PFSK-1 (cell line): ENCODE measurements at regions not wholly inside any gene's neighbourhood (a gene's known extent, or its start where the extent isn't known, plus 50 kb on each side); places are given as distances from the start of the nearest gene placed in this dataset.

Experiments
- FOXP2 ChIP-seq: optimal IDR thresholded peaks from 2 replicates; pipeline ENCODE3; 2011; ENCODE audit warnings: borderline replicate concordance, control low read depth, inconsistent platforms; ENCODE audit not compliant: insufficient read depth; ENCODE audit errors: extremely low read length, extremely low read depth
- POLR2AphosphoS5 ChIP-seq: IDR thresholded peaks from 2 replicates; pipeline ENCODE4 v1.6.1; 2012; ENCODE audit warnings: low read depth, mild to moderate bottlenecking, control low read depth, low read length, moderate library complexity
- REST ChIP-seq, 2 experiments: IDR thresholded peaks; 2 replicates each; pipeline versions ENCODE4 v1.6.1 to v1.8.0; 2011 to 2012; ENCODE audit warnings: low read depth in 2 of 2, low read length in 2 of 2, control low read depth in 1 of 2, inconsistent platforms in 1 of 2, mild to moderate bottlenecking in 1 of 2, moderate library complexity in 1 of 2; ENCODE audit not compliant: insufficient read depth in 1 of 2
- SIN3A ChIP-seq: IDR thresholded peaks from 2 replicates; pipeline ENCODE4 v1.6.1; 2012; ENCODE audit warnings: mild to moderate bottlenecking, low read length, moderate library complexity, borderline replicate concordance; ENCODE audit not compliant: insufficient read depth
- TAF1 ChIP-seq: IDR thresholded peaks from 2 replicates; pipeline ENCODE4 v1.6.1; 2012; ENCODE audit warnings: low read length, control low read depth, borderline replicate concordance; ENCODE audit not compliant: insufficient read depth

DNA sequence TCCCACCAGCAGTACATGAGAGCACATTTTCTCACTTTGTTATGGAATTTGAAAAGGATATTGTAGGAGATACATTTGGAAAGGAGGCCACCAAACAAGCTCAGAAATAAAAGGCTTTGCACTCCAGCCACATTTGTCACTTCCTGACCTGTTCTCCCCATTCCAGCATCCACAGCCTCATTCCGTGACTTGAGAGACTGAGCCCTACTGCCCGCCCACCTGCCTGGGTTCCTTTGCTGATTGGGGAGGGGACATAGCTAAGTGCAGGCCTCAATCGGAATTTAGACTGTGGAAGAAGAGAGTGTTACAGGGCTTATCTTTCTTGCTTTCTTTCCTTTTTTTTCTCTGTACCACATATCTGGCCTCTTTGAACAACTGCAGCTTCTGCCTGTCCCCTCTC, 735.4 kb upstream of the TMEM132C start:
- TF ChIP-seq TAF1 (no peak), POLR2AphosphoS5 (no peak), REST (IDR thresholded peaks at IDR 0.05; ENCODE audit: insufficient read depth in 1 of 2, low read depth in 2 of 2, low read length in 2 of 2) (no peak), SIN3A (no peak), FOXP2 (no peak)

DNA sequence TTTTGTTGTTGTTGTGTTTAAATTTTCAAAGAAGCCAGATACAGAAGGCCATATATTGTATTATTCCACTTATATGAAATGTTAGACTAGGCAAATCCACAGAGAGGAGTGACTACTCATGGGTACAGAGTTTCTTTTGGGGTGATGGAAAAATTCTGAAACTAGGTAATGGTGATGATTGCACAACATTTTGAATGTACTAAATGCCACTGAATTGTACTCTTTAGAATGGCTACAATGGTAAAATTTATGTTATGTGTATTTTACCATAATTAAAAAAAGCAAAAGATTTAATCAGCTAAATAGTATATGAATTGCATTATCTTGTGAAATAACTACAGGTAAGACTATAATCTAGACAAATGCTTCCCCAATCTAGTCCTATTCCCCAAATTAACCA, 733.6 kb upstream of the TMEM132C start:
- TF ChIP-seq POLR2AphosphoS5: no peak
- TF ChIP-seq FOXP2: no peak
- no peak for TF ChIP-seq SIN3A
- no peak for TF ChIP-seq REST (IDR thresholded peaks at IDR 0.05; ENCODE audit: insufficient read depth in 1 of 2, low read depth in 2 of 2, low read length in 2 of 2)
- TF ChIP-seq TAF1: no peak

DNA sequence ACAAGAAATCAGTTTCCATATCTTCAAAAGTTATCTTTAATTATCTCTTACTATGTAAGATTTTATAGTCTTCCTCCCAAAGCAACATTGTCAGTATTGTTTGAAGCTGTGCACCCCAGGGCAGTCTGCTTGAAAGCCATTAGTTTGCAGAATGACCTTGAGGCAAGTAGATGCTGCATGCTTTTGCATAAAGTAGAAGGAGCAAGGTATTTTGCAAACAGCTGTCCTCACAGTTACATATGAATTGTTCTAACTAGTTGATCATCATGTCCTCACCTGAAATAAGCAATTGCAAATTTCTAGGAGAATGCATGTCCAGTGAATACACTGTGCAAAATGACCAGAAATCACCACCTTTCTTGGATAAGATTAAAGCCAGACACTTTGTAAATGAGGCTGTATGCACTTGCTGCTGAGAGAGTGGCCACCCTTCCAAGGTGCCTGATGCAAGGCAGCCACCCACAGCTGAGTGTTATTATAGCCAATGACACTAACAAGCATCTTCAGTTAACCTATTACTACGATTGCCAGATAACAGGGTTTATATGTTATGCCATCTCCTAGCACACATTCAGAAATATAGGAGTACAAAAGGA, 730.0 kb upstream of the TMEM132C start:
- no peak for TF ChIP-seq TAF1
- no peak for TF ChIP-seq SIN3A
- TF ChIP-seq POLR2AphosphoS5: no peak
- TF ChIP-seq REST (IDR thresholded peaks at IDR 0.05; ENCODE audit: insufficient read depth in 1 of 2, low read depth in 2 of 2, low read length in 2 of 2): no peak
- TF ChIP-seq FOXP2: no peak

DNA sequence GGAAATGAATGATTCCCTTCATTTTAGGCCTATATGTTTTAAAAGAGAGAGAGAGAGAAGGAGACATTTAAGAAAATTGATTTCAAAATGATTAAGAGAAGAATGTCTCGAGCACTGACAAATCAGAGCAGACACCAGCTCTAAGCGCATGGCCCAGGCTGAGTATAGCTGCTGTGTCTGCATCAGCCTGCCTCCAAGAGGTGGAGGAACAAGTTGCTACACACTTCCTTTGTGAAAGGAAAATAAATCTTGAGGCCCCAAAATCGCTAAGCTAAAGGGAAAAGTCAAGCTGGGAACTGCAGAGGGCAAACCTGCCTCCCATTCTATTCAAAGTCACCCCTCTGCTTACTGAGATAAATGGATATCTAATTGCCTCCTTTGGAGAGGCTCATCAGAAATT, 728.7 kb upstream of the TMEM132C start:
- TF ChIP-seq SIN3A: no peak
- TF ChIP-seq POLR2AphosphoS5: no peak
- no peak for TF ChIP-seq TAF1
- no peak for TF ChIP-seq FOXP2
- no peak for TF ChIP-seq REST (IDR thresholded peaks at IDR 0.05; ENCODE audit: insufficient read depth in 1 of 2, low read depth in 2 of 2, low read length in 2 of 2)
